HEK293 (cell line): ENCODE measurements at regions not wholly inside any gene's neighbourhood (a gene's known extent, or its start where the extent isn't known, plus 50 kb on each side); places are given as distances from the start of the nearest gene placed in this dataset.

Experiments used
- CTCF ChIA-PET: fragments of 350-600 bp; formaldehyde crosslinking; extraction: SDS; loops from one replicate; lab custom pipeline; 2021; ENCODE audit warnings: antibody characterized with exemption; lab: Yijun Ruan, JAX
- POLR2A ChIA-PET: fragments of 300-600 bp; formaldehyde crosslinking; extraction: SDS; loops from one replicate; lab custom pipeline; 2020; ENCODE audit warnings: antibody characterized with exemption, inconsistent platforms; lab: Yijun Ruan, JAX
- H3K27ac ChIP-seq: fragments of 200-500 bp; sonication (Bioruptor generic); 2 replicates; pipeline ENCODE4 v1.5.1; 2014; ENCODE audit warnings: low read depth, low read length, control low read depth, inconsistent platforms; ENCODE audit errors: extremely low read depth
- H3K36me3 ChIP-seq, 2 experiments: fragments of 200-500 bp in 1 of 2; sonication (Bioruptor generic) in 1 of 2; 1 replicate in 1 of 2; 2 replicates in 1 of 2; pipeline ENCODE4 v1.5.1; 2014 to 2017; ENCODE audit warnings: inconsistent platforms in 2 of 2, low read length in 2 of 2; ENCODE audit not compliant: control insufficient read depth in 2 of 2, insufficient read depth in 1 of 2
- H3K4me1 ChIP-seq: fragments of 200-500 bp; sonication (Bioruptor generic); 2 replicates; pipeline ENCODE4 v1.5.1; 2014; ENCODE audit warnings: mild to moderate bottlenecking, low read length, inconsistent platforms; ENCODE audit not compliant: control insufficient read depth, insufficient read depth
- H3K4me3 ChIP-seq: 2 replicates; pipeline ENCODE4 v1.5.1; 2011; ENCODE audit warnings: low read depth, mild to moderate bottlenecking, control low read depth, low read length, moderate library complexity
- H3K9me3 ChIP-seq: fragments of 200-500 bp; sonication (Bioruptor generic); 2 replicates; pipeline ENCODE4 v1.5.1; 2014; ENCODE audit warnings: low read depth, low read length, inconsistent platforms; ENCODE audit not compliant: control insufficient read depth, insufficient read depth
- PRDM10 ChIP-seq: fragments of 450-650 bp; formaldehyde crosslinking; IDR thresholded peaks from 2 replicates; pipeline ENCODE4 v1.5.1; 2016; ENCODE audit warnings: missing biosample characterization, missing genetic modification characterization
- SCRT1 ChIP-seq: fragments of 450-650 bp; formaldehyde crosslinking; IDR thresholded peaks from 2 replicates; pipeline ENCODE4 v1.5.1; 2016; ENCODE audit warnings: missing biosample characterization, missing genetic modification characterization, borderline replicate concordance
- ZBTB11 ChIP-seq: fragments of 450-650 bp; formaldehyde crosslinking; conservative IDR thresholded peaks from 2 replicates; pipeline ENCODE4 v1.5.1; 2016; ENCODE audit warnings: low read depth, missing biosample characterization, missing genetic modification characterization
- ZBTB20 ChIP-seq: fragments of 450-650 bp; formaldehyde crosslinking; IDR thresholded peaks from 2 replicates; pipeline ENCODE4 v1.5.1; 2016; ENCODE audit warnings: missing biosample characterization, missing genetic modification characterization
- ZBTB26 ChIP-seq: fragments of 450-650 bp; formaldehyde crosslinking; optimal IDR thresholded peaks from 2 replicates; pipeline ENCODE3; 2016; ENCODE audit warnings: missing biosample characterization, mild to moderate bottlenecking, missing genetic modification characterization
- ZNF140 ChIP-seq: fragments of 450-650 bp; formaldehyde crosslinking; IDR thresholded peaks from 2 replicates; pipeline ENCODE4 v1.5.1; 2016; ENCODE audit warnings: missing biosample characterization, missing genetic modification characterization
- ZNF211 ChIP-seq: fragments of 450-650 bp; formaldehyde crosslinking; IDR thresholded peaks from 2 replicates; pipeline ENCODE4 v1.5.1; 2016; ENCODE audit warnings: low read depth, missing biosample characterization, missing genetic modification characterization
- ZNF266 ChIP-seq: fragments of 450-650 bp; formaldehyde crosslinking; IDR thresholded peaks from 2 replicates; pipeline ENCODE4 v1.5.1; 2016; ENCODE audit warnings: missing biosample characterization, missing genetic modification characterization, low read depth
- ZNF274 ChIP-seq, 2 experiments: fragments of 200-500 bp in 1 of 2; fragments of 450-650 bp in 1 of 2; sonication (Bioruptor generic) in 1 of 2; formaldehyde crosslinking in 1 of 2; IDR thresholded peaks; 2 replicates each; pipeline versions ENCODE4 v1.5.1 to v1.6.1; 2014 to 2016; ENCODE audit warnings: borderline replicate concordance in 1 of 2, inconsistent platforms in 1 of 2, low read length in 1 of 2, missing biosample characterization in 1 of 2, missing genetic modification characterization in 1 of 2
- ZNF335 ChIP-seq: fragments of 450-650 bp; formaldehyde crosslinking; conservative IDR thresholded peaks from 2 replicates; pipeline ENCODE4 v1.5.1; 2016; ENCODE audit warnings: missing biosample characterization, missing genetic modification characterization
- ZNF391 ChIP-seq: fragments of 450-650 bp; formaldehyde crosslinking; IDR thresholded peaks from 2 replicates; pipeline ENCODE4 v1.5.1; 2016; ENCODE audit warnings: low read depth, missing biosample characterization, missing genetic modification characterization, borderline replicate concordance
- ZNF423 ChIP-seq: fragments of 450-650 bp; formaldehyde crosslinking; IDR thresholded peaks from 2 replicates; pipeline ENCODE4 v1.5.1; 2016; ENCODE audit warnings: missing biosample characterization, missing genetic modification characterization
- ZNF426 ChIP-seq: fragments of 450-650 bp; formaldehyde crosslinking; IDR thresholded peaks from 2 replicates; pipeline ENCODE4 v1.5.1; 2017; ENCODE audit warnings: missing biosample characterization, missing genetic modification characterization, mild to moderate bottlenecking, inconsistent platforms, moderate library complexity
- ZNF580 ChIP-seq: fragments of 450-650 bp; formaldehyde crosslinking; IDR thresholded peaks from 2 replicates; pipeline ENCODE4 v1.5.1; 2016; ENCODE audit warnings: missing biosample characterization, missing genetic modification characterization
- ZNF747 ChIP-seq: fragments of 450-650 bp; formaldehyde crosslinking; IDR thresholded peaks from 2 replicates; pipeline ENCODE4 v1.5.1; 2016; ENCODE audit warnings: missing biosample characterization, missing genetic modification characterization
- ZNF76 ChIP-seq: fragments of 450-650 bp; formaldehyde crosslinking; IDR thresholded peaks from 2 replicates; pipeline ENCODE4; 2016; ENCODE audit warnings: low read depth, missing biosample characterization, missing genetic modification characterization, borderline replicate concordance
- ZNF777 ChIP-seq: fragments of 450-650 bp; formaldehyde crosslinking; IDR thresholded peaks from 2 replicates; pipeline ENCODE4 v1.5.1; 2017; ENCODE audit warnings: missing biosample characterization, missing genetic modification characterization, borderline replicate concordance
- ZNF791 ChIP-seq: fragments of 450-650 bp; formaldehyde crosslinking; IDR thresholded peaks from 2 replicates; pipeline ENCODE4 v1.5.1; 2016; ENCODE audit warnings: missing biosample characterization, missing genetic modification characterization
- ZNF837 ChIP-seq: fragments of 450-650 bp; formaldehyde crosslinking; IDR thresholded peaks from 2 replicates; pipeline ENCODE4 v1.5.1; 2016; ENCODE audit warnings: missing biosample characterization, missing genetic modification characterization
- TF ChIP-seq, protein P1 (sequence below): fragments of 450-650 bp; formaldehyde crosslinking; IDR thresholded peaks from 2 replicates; pipeline ENCODE4 v1.5.1; 2017; ENCODE audit warnings: missing biosample characterization, missing genetic modification characterization

DNA sequence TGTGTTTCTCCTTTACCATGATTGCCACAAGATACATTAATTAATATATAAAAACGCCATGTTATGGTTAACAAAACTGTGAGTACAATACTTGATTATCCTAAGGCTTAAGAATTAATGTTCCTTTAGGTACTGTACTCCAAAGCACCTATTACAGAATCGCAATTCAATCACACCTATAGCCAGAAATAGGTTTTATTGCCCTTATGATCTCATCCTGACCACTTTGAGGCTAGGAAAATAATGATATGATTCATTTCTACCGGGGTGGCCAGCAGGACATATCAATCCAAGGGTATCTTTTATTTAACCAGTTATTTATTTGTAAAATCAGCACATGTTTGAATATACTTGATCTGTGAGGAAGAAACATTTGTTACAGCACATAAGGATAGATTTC, 396.6 kb upstream of the GJE1 start (continued):
- no peak for TF ChIP-seq ZNF423
- no peak for TF ChIP-seq ZNF580 (tag by site-specific recombination)
- TF ChIP-seq ZNF140 (tag by site-specific recombination) = no peak
- no peak for TF ChIP-seq ZNF211
- TF ChIP-seq SCRT1 (tag by site-specific recombination) = no peak
- TF ChIP-seq ZBTB26 (tag by site-specific recombination) = no peak
- no peak for TF ChIP-seq ZNF426 (tag by site-specific recombination)

GRCh38 chr6:141735126-141735525, 397.6 kb upstream of the GJE1 start:
- Histone ChIP-seq H3K36me3 (no peaks in the 10 kb centered on the region), H3K27ac (no peak overlapping the region), H3K4me1 (no peaks in the 10 kb centered on the region), H3K9me3 (no peaks in the 10 kb centered on the region), H3K4me3 (no peak overlapping the region)
- TF ChIP-seq ZBTB11 (tag by site-specific recombination) (no peak), ZNF274 (IDR thresholded peaks at IDR 0.05; ENCODE audit: low read length) (no peak), ZNF274 (tag by site-specific recombination; IDR thresholded peaks at IDR 0.05; ENCODE audit: borderline replicate concordance) (no peak), ZNF335 (tag by site-specific recombination) (no peak)
- CTCF ChIA-PET = interaction anchor here (1.0 kb wide), 1 partner anchor 377 kb away, joined by 4 read pairs; no protein-coding TSS in a partner anchor
- POLR2A ChIA-PET = no interaction called here

DNA sequence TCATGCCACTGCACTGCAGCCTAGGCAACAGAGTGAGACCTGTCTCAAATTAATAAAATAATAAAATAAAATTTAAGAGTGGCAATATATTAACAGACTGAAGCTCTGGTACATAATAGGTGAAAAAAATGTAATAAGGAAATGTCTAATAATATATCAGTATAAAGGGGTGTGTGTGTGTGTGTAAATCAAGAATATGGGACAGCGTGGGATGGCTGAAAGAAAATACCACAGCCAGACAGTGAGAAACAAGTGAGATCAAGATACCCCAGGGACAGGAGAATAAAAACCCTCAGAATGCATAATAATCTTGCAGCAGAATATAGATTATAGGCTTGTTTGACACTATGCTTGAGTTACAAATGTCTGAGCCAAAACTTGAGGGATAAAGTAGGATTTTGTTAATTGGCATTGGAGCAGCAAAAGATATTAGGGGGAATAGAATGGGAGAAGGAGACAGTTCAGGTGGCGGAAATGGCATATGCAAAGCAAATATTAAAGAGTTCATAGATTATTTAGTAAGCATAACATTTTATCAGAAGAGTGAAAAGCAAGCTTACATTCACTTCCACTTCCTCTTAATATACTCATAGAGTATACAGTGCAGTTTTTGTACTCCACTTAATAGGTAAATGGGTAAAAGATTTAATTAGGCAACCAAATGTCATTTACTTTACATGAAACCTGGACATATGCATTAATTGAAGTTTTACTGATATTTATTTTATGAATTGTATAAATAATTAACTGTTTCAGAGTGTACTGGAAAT, 398.5 kb upstream of the GJE1 start:
- H3K36me3 ChIP-seq = no peaks in the 10 kb centered on the region
- ChIA-PET POLR2A (no interaction called here), CTCF (interaction anchor here (0.6 to 1.0 kb wide), 3 partner anchors 215 to 790 kb away, joined by 3 to 4 read pairs (median 3); no protein-coding TSS in a partner anchor)
- H3K27ac ChIP-seq = no peak overlapping the region
- no peaks in the 10 kb centered on the region for H3K4me1 ChIP-seq
- no peaks in the 10 kb centered on the region for H3K9me3 ChIP-seq
- H3K4me3 ChIP-seq = no peak overlapping the region
- TF ChIP-seq ZNF791 (tag by site-specific recombination) (no peak), ZNF777 (tag by site-specific recombination) (no peak), ZNF266 (tag by site-specific recombination) (no peak), ZNF747 (tag by site-specific recombination) (no peak), ZBTB20 (no peak), ZNF837 (tag by site-specific recombination) (no peak), ZNF391 (tag by site-specific recombination) (no peak), PRDM10 (tag by site-specific recombination) (no peak), ZNF76 (tag by site-specific recombination) (no peak)
- TF ChIP-seq, protein P1, sequence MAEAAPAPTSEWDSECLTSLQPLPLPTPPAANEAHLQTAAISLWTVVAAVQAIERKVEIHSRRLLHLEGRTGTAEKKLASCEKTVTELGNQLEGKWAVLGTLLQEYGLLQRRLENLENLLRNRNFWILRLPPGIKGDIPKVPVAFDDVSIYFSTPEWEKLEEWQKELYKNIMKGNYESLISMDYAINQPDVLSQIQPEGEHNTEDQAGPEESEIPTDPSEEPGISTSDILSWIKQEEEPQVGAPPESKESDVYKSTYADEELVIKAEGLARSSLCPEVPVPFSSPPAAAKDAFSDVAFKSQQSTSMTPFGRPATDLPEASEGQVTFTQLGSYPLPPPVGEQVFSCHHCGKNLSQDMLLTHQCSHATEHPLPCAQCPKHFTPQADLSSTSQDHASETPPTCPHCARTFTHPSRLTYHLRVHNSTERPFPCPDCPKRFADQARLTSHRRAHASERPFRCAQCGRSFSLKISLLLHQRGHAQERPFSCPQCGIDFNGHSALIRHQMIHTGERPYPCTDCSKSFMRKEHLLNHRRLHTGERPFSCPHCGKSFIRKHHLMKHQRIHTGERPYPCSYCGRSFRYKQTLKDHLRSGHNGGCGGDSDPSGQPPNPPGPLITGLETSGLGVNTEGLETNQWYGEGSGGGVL = no peak
- TF ChIP-seq, all 188 proteins: peak for 0
